NCI-H146 (cell line): ENCODE measurements at regions not wholly inside any gene's neighbourhood (a gene's known extent, or its start where the extent isn't known, plus 50 kb on each side); places are given as distances from the start of the nearest gene placed in this dataset.
A peak's percentile ranks its signal among the peaks of the same experiment; 100 is the strongest.

ENCODE experiments used
- DNase-seq: peaks from one replicate; lab custom pipeline; 2025; lab: John Stamatoyannopoulos, UW

DNA sequence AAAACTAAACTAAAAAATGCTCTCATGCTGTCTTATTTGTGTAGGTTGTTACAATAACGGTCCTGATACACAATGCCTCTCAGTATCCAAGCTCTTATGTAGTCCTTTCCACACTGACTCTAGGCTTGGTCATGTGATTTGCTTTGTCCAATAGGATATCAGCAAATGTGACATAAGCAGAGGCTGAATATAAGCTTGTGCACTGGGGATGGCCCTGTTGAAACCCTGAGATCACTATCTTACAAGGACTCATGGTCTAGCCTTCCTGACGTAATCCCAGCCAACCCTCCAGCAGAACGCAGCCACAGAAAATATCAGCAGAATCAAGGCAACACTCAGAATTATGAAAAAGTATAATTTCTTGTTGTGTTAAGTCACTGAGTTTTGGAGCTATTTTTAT, 145.1 kb upstream of the CCN2 start:
- DNase-seq, result no peak

DNA sequence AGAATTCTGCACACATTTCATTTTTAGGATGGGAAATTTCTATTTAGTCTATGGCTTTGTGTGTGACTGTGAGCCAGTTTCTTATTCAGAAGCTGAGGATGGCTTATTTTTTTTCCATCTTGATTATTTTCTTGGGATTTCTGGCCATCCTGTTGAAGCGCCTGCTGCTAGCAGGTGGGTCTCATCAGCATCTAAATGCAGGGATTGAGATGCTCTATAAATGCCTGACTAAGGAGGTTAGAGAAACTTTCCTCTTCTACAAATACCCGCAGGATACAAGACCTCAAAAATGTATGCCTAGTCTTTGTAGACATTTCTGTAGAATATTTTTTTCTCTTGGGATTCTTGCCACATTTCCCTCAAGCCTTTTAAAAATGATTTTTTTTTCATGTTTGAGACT, 138.0 kb upstream of the CCN2 start:
- DNase-seq, result no peak

DNA sequence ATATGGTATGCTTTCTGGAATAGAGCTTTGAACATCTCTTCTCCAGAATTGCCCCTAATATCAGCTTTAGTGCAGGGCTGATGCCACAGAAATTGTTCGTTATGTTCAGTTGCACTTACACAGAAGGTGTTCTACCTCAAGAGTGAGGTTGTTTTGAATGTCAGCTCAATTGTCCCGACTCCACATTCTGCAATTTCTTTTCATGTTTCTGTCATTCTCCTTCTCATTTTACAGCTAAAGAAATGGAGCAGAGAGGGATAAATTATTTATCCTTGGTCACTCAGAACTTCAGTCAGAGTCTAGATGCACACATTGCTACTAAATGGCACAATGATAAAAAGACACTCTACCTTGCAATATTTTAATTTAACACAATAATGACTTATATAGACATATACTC, 137.0 kb upstream of the CCN2 start:
- DNase-seq, result no peak

DNA sequence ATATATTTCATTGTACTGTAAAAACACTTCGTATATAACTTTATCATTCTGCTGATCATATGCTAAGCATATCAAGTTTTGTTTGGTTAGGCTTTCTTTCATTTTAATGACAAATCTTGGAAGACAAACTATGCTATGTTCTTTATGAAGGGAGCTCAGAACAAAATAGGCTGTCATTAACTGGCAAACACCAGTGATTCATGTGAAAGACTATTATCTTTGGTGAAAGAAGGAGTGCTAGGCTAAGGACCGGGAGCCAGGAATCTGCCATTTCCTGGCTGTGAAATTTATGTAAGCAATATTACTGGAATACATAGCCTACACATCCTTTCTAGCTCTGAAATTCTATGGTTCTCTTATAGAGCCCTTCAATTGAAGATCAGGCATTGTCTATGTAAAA, 136.2 kb upstream of the CCN2 start:
- DNase-seq, result peak; percentile 23

DNA sequence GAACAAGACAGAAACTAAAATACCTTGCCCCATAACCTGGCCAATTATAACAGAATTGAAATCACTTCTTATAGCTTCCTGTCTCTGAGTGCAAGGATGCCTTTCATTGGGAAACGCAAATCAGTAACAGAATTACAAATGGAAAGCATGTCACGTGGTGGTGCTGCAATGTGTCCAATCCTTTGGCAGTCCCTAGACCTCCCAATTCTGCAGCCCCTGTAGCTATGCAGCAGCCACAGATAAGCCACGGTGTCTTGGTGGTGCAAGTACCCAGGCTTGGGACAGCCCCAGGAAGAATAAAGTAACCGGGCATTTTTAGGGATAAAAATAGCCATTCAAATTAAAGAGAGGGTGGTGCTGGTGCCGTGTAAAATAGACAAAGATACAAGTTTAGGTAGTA, 134.6 kb upstream of the CCN2 start:
- DNase-seq, result no peak

DNA sequence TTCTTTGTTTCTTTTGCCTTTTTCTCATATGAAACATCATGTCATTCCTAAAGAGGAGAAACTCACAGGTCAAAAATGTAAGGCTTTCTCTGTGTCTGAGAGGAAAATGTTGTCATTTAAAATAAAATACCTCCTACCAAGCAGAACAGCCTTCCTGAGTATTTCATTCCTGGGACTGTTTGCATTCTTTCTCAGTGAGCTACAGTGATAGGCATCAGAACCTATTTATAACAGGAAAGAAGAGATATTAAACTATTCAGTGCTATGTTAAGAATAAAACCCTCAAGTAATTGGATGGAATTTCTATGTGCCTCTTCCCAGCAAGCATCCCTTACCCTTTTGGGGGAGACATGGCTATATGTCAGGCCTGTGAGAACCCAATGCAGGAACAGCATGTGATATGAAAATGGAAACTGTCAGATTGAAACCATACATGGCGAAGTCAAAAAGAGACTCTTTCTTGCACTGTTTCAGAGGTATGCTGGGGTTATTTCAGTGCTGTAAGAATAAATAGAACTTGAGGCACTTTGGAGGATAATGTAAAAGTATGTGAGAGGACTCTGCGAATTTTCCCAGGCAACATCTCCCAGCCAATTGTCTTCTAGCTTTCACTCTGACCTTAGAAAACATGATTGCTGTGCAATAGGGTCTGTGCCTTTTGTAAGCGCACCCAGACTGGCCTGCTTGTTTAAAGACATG, 133.8 kb upstream of the CCN2 start:
- DNase-seq, result no peak

DNA sequence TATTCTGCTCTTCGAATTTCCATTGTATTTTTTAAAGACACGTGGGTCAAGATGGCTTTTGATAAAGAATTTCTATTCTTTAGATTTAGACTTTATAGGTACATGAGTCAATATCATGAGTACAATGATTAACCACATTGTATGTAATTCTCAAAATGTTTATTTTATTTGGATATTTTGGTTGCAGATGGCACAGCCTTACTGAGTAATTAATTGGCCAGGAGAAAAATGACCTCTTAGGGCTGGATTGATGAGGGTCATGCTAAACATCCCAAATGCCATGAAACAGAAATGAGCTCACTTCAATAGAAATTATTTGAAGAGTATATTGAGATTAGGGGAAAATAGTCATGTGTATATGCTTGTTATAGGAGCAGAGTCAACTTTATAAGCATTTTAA, 131.2 kb upstream of the CCN2 start:
- DNase-seq, result no peak

DNA sequence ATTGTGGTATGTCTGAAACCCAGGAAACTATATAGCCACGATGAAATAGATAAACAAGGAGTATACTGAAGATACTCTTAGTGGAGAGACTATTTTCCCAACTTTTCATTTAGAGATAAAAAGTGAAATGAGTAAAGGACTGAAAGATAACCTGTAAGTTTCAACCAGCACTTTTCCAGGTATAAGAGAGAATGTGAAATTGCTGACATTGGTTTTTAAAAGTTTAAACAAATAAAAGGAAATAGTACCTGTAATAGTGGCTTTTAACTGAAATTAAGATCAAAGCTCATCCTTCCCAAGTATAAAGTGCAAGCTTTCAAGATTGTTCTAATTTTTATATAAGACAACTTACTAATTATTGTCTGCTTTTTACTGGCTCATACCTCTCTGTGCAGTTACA, 130.2 kb upstream of the CCN2 start:
- no peak for DNase-seq

DNA sequence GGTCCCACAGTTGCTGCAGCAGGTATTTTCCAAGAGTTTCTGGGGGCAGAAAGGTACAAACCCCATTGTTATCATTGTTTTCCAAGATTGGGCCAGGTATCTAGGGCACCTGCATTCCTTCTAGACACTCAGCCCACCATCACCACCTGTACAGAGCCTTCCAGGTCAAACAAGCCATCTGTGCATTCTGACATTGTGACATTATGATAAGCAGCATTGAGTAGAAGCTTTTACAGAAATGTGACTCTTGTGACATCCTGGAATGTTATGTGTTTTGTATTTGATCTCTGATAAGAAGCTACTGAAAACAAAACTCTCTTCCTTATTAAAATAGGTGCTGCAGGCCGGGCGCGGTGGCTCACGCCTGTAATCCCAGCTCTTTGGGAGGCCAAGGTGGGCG, 128.1 kb upstream of the CCN2 start:
- no peak for DNase-seq

DNA sequence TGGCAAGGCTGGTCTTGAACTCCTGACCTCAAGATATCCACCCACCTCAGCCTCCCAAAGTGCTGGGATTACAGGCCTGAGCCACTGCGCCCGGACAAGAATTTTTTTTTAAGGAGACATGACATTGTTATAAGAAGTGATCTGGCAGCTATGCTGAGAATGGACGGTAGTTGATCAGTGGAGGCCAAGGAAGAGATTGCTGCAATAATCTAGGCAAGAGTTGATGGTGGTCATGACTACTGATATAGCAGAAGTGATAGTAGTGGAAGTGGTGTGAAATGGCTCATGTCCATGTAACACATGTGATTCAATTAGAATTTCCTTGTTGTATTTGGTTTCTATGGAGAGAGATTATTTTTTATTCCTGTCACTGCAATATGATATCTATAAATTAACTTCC, 125.3 kb upstream of the CCN2 start:
- DNase-seq, result no peak

DNA sequence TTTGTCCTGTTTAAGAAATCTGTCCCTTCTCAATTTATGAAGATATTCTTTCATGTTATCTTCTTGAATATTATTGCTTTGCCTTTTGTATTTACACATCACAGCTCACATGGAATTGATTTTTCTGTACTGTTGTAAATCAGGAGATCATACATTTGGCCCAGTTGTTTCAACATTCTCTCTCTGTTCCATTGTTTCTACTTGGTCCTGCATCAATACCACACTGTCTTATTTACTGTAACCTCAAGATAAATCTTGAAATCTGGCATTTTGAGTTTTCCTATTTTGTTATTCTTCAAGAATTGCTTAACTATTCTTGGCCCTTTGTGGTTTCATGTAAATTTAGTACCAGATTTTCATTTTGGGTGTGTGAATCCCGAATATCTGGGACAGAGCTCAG, 121.7 kb upstream of the CCN2 start:
- DNase-seq, result no peak

DNA sequence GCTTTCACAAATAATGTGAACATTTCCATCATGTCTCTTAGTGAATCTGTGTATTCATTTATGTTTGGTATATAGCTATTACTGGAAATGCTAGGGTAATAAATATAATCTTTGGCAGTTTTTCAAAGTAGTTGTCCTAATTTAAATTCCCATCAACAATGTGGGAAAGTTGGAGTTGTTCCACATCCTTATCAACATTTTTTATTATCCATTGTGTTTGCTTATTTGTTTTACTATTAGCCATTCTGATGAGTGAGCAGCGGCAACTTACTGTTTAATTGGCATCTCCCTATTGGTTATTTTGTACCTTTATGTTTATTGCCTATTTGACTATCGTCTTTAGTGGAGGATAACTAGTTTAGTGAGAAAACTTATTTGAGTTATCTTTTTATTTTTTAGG, 121.1 kb upstream of the CCN2 start:
- no peak for DNase-seq

DNA sequence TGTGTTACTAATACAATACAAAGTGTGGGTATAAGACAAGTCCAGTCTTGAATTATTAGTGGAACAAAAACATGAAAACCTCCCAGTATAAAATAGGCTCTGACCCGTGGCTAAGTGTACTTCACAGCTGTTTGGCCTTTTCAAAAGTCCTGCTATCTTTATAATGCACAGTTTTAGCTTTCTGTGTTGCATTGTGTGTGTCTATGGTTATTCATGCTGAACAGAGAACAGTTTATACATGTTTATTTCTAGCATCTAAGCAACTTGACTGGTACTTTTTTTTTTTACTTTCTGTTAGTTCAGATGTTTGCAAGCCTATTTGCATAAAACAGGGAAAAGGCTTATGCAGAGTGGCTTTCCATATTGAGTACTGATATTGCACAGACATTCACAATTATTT, 119.2 kb upstream of the CCN2 start:
- no peak for DNase-seq

DNA sequence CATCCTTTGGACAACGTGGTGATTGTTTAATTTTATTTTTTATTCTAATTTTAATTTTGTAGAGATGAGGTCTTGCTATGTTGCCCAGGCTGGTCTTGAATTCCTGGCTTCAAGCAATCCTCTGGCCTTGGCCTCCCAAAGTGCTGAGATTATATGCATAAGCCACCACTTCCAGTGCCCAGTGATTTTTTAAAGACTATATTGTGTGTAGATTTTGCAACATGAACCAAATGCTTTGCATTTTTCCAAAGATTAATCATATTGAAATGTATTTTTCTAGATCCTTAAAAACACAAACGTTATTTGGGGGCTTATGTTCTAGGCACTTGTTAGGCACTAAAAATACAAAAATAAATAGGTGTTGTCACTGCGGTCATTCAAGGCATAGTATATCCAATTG, 117.6 kb upstream of the CCN2 start:
- DNase-seq, result no peak

DNA sequence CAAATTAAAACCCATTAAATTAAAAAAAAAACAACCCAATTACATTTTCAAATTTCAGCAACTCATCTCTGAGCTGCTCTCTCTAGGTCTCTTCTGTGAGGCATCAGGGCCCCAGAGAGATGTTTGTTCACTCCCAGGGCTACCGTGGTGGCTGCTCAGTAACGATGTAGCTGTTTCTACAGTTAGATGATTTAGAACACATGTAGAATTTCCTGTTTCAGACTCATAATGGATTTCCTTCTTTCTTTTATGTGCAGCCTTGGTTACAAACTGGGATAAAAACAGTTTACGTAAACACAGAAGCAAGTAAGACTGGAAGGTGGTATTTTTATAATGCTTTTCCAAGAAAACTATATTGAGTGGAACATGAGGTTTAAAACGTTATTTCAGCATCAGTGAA, 116.1 kb upstream of the CCN2 start:
- peak; percentile 26 for DNase-seq

DNA sequence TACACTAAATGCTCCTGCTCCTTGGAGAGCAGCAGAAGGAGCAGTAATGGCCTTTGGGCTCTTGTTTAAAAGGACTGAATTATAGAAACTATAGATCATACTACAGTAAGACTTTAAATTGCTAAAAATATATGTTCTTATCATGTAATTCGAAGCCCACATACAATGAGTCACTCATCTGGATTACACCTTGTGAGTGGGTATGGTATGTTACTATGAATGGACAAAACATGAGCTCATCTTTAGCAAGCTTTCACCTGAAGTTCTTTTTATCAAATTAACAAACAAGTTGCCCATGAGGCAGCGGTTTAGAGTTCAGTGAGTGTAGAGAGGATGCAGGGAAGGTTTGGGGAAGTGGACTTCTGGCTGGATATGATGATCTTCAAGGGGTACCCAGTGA, 114.4 kb upstream of the CCN2 start:
- DNase-seq, result no peak

DNA sequence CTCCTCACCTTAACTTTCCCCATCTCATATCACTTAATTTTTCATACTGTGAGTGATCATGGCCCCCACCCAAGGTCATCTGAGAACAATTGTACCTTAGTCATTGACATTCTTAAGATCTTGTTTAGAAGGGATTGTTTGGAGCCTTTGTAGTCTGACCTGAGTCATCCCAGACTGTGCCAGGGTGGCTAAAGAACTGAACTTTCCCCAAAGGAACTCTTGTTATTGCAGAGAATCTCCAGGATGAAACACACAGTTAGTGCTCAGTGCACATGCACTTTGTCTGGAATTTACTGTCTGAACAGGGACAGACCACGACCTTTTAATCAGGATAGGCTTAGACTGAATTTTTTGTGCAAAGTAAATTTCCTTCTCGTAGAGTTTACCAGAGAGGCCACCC, 112.6 kb upstream of the CCN2 start:
- DNase-seq, result no peak

DNA sequence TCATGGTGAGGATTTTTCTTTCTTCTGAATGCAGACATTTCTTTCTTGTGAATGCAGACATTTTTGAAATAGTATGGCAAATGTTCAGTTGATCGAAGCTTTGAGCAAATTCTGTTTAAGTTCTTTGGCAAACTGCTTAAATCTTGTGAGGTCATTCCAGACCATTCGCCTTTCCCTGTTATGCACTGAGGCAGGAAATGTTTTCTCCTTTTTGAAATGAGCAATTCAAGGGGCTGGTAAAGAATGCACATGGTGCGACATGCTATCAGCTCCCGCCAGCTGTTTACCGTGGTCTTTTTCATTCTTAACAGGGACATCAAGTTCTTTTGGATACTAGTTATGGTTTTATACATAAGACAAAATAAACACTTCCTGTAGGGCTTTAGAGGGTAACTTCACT, 112.0 kb upstream of the CCN2 start:
- no peak for DNase-seq

DNA sequence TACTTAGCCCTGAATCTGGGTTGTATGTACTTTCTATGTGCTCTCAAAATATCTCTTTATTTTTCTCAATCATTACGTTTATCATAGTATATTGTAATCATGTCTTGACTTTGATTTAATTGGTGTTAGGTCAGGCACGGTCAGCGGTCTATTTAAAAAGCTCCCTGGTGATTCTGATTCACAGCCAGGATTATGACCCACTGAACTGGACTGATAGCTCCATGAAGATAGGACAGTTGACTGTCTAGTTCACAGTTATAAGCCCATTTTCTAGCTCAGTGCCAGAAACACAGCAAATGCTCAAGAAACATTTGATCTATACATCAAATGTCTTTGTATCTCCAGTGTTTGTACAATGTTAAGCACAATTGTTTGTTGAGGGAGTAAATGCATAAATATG, 111.5 kb upstream of the CCN2 start:
- peak; percentile 30 for DNase-seq

DNA sequence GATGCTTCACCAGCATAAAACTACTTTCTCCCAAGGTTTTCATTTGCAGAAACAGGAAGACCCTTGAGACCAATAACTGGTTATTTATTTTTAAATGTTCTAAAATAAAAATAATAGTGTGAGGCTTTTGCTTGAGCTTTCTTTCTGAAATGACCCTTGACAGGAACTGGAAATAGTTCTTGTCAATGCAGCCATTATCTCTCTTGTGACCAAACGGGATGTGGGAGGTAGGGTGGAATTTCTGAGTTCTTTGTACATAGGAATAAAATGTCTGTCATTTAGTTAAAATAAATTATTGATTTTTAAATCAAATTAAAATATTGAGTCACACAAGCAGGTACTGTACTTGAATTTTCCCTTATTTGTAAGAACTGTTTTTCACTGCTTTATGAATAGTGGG, 110.2 kb upstream of the CCN2 start:
- no peak for DNase-seq

DNA sequence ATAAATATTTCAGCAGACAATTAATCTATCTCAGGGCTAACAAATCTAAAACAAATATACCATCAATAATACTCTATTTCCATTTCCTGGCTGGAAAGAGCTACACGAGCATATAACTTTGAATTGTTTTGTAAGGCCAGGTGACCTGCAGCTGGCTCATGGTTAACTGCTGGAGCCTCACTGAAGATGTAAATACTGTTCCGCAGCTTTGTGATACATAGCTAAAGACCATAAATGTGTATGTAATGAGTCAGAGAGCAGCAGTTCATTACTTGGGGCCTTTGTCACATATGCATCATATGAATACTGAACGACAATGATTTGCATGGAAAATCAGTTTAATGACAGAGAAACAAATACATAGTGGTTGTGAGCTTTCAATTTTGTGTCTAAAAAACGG, 109.4 kb upstream of the CCN2 start:
- DNase-seq, result peak; percentile 55

DNA sequence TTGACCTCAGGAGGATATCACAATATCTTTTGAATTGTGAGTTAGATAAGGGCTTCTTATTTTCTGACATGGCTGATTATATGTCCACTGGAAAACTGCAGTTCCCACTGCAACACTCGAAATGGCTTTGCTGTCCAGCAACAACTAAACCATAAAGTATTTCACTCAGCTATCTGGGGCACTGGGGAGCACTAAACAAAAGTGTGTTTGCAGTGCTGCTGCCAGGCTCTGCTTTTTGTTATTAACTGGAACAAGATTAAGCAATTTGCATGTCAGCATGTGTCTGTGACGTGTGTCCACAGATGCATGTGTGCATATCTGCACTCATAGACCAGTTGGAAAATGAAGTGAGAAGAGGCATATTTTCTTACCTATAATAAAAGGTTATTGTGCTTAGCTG, 107.8 kb upstream of the CCN2 start:
- DNase-seq, result peak; percentile 9

DNA sequence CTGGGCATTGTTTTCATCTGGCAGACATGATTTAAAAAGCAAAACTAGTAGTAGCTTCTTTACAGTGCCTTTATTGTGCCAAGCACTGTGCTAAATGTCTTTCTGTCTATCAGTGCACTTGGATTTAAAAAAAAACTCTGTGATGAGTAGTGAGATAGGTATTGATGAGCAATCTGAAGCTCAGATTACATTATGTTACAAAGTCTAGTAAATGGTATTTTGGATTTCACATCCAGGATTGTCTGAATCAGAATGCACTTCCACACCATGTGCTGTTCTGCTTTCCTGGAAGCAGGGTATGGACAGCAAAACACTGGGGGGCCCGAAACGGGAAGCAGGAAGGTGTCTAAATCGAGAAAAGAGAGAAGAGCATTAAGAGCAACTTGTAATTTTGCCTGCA, 103.4 kb upstream of the CCN2 start:
- no peak for DNase-seq

DNA sequence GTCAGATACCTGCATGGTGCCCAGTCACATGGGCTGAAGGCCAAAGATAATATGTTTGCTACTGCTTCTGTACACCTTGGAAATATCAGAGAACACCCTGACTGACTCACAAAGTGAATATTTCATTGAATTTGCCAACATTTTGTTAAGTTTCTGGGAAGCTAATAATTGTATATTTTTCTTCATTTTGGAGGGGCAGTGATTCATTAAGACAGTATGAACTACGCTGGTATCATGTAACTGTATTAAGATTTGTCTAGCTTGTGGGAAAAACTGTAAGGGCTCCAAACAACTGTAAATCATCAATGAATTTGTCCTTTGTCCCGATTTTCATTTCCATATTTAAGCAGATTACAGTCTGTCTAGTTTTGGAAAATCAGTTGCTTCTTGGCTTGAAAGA, 102.3 kb upstream of the CCN2 start:
- no peak for DNase-seq

DNA sequence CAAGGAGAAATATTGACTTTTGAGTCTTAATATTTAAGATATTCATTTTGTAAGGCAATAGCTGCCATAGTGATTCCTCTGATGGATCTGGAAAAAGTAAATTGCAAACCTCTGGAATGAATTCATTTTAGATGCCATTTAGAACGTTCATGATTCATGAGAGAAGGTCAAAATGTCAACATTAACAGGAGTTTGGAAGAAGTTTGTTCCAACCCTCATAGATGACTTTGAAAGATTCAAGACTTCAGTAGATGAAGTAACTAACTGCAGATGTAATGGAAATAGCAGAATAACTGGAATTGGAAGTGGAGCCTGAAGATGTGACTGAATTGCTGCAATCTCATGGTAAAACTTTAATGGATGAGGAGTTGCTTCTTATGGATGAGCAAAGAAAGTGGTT, 100.9 kb upstream of the CCN2 start:
- no peak for DNase-seq
